ENCODE measurements at regions not wholly inside any gene's neighbourhood (a gene's known extent, or its start where the extent isn't known, plus 50 kb on each side); places are given as distances from the start of the nearest gene placed in this dataset.

DNA sequence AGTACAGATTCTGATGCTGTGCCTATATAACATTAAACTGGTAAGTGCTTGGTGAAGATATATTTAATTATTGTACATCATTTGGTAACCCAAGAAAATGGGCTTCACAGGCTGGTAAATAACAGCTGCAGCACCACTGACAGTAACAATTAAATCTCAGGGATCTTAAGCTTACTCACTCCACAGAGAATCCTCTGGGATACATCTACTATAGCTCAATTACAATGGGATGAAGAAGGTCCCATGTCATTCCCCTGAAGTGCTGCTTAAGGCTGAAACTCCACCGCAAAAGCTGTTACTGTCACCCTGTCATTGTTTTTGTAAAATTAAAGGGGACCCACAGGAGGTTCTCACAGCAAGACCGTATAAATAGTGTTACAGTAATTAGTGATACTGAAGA lies 153.0 kb downstream of the IMPG2 start:
- Histone ChIP-seq H3K4me1 (no peaks in the 10 kb centered on the region), H3K9me3 (no peaks in the 10 kb centered on the region), H3K4me3 (no peak overlapping the region), H3K36me3 (no peaks in the 10 kb centered on the region), H3K27ac (no peak overlapping the region), H3K27me3 (ENCODE audit: low read depth) (no peaks in the 10 kb centered on the region)
- TF ChIP-seq CTCF (IDR thresholded peaks at IDR 0.05), result no peak
- no peak for DNase-seq
- intact Hi-C loops (cut with DNase I), result no loop called here
- no peak for ATAC-seq

DNA sequence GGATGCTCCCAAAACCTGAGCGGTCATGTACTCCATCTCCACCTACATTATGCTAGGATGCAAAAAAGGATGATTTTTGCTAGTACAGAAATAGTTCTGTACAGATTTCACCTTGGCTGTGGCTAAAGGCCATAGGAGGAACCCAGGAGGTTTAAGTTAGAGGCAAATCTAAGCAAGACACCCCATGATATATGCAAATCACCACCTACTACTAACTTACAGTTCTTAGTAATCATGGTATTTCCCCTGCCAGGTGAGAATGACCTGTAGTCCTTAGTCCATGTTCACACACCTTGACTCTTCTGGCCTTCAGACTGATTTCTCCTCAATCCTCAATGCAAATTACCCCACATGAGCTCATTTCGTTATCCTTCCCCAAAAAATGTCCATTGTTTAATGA lies 154.2 kb downstream of the IMPG2 start:
- H3K27ac ChIP-seq, result no peak overlapping the region
- TF ChIP-seq CTCF (IDR thresholded peaks at IDR 0.05), result no peak
- no peak for DNase-seq

DNA sequence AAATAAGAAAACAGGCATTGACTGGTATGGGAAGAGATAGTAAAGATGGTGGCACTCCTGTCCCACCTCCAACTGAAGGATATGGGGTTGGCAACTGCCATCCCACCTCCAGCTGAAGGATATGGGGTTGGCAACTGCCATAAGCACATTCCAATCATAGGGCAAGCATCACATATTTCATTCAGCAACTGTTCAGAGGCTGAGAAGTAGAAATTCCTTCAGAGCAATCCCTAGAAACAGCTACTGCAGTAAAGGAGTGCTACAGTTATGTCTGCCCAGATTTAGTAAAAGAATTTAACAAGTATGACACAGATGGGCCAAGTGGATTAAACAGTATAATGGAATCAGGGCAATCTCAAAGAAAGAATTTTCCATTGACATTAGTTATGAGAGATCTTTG lies 156.8 kb downstream of the IMPG2 start:
- H3K27me3 ChIP-seq (ENCODE audit: low read depth), result no peaks in the 10 kb centered on the region
- no peak for DNase-seq
- ATAC-seq, result no peak
- H3K4me1 ChIP-seq, result no peaks in the 10 kb centered on the region
- no peak for TF ChIP-seq CTCF (IDR thresholded peaks at IDR 0.05)
- no peak overlapping the region for H3K27ac ChIP-seq
- no peaks in the 10 kb centered on the region for H3K9me3 ChIP-seq
- intact Hi-C loops (cut with DNase I), result no loop called here
- no peaks in the 10 kb centered on the region for H3K36me3 ChIP-seq
- H3K4me3 ChIP-seq, result no peak overlapping the region

More for the DNA sequence above, 154.2 kb downstream of the IMPG2 start:
- Histone ChIP-seq H3K9me3 (no peaks in the 10 kb centered on the region), H3K4me3 (no peak overlapping the region), H3K36me3 (no peaks in the 10 kb centered on the region), H3K27me3 (ENCODE audit: low read depth) (no peaks in the 10 kb centered on the region), H3K4me1 (no peaks in the 10 kb centered on the region)
- ATAC-seq, result no peak
- intact Hi-C loops (cut with DNase I), result no loop called here

- Histone ChIP-seq H3K4me1 (no peaks in the 10 kb centered on the region), H3K27ac (no peak overlapping the region), H3K27me3 (ENCODE audit: low read depth) (no peaks in the 10 kb centered on the region), H3K9me3 (no peaks in the 10 kb centered on the region), H3K36me3 (no peaks in the 10 kb centered on the region), H3K4me3 (no peak overlapping the region)
- intact Hi-C loops (cut with DNase I), result no loop called here
- no peak for TF ChIP-seq CTCF (IDR thresholded peaks at IDR 0.05)
- DNase-seq (no peak), ATAC-seq (no peak)
Observed at GRCh38 chr3:101159478-101159877, 160.9 kb downstream of the IMPG2 start.

- Histone ChIP-seq H3K9me3 (no peaks in the 10 kb centered on the region), H3K27ac (no peak overlapping the region), H3K36me3 (no peaks in the 10 kb centered on the region), H3K4me1 (no peaks in the 10 kb centered on the region), H3K4me3 (no peak overlapping the region), H3K27me3 (ENCODE audit: low read depth) (no peaks in the 10 kb centered on the region)
- ATAC-seq (no peak), DNase-seq (no peak)
- intact Hi-C loops (cut with DNase I), result no loop called here
- no peak for TF ChIP-seq CTCF (IDR thresholded peaks at IDR 0.05)
Observed at GRCh38 chr3:101158374-101158773, 162.0 kb downstream of the IMPG2 start.

- no peaks in the 10 kb centered on the region for H3K4me1 ChIP-seq
- no peak overlapping the region for H3K27ac ChIP-seq
- H3K9me3 ChIP-seq, result no peaks in the 10 kb centered on the region
- no peaks in the 10 kb centered on the region for H3K27me3 ChIP-seq (ENCODE audit: low read depth)
- intact Hi-C loops (cut with DNase I), result no loop called here
- ATAC-seq (no peak), DNase-seq (no peak)
- no peak overlapping the region for H3K4me3 ChIP-seq
- TF ChIP-seq CTCF (IDR thresholded peaks at IDR 0.05), result no peak
- H3K36me3 ChIP-seq, result no peaks in the 10 kb centered on the region
Observed at GRCh38 chr3:101156787-101157345, 163.5 kb downstream of the IMPG2 start.

Data from lower lobe of right lung (tissue), 2 donors.